ENCODE measurements at regions not wholly inside any gene's neighbourhood (a gene's known extent, or its start where the extent isn't known, plus 50 kb on each side); places are given as distances from the start of the nearest gene placed in this dataset.

DNA sequence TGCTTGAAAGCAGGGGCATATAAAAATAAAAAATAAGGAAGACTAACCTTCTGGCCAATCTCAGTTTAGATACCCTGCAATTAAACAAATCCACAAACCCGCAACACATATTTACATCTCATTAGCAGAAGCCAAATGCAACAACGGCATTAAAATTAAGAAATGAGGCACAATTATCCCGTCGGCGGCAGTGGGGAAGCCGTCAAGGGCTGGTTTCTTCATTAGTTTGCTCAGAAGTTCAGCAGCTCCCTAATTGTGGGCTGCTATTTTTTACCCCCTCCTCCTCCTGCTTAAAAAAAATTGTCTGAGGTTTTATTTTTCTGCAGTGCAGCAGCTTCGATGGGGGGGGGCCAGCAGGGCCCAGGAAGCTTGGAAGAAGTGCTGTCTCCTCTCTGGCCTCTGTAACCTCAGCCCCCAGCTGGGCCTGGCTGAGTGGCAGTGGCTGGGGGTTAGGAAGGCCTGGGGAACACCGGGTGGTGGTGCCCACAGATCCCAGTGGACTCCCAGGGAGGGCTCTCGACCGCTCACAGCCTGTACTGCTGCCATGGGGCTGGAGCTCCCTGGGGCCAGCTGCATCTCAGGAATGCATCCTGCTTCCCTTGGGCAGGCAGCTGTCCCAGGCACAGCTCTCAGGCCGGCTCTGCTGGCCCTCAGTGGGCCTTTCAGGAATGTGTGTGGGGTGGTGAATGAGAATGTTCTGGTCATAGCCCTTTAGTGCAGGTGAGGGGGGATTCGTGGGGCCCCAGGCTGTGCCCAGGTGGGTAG lies 148.7 kb upstream of the B3GAT1 start:
- TF ChIP-seq, protein P1, sequence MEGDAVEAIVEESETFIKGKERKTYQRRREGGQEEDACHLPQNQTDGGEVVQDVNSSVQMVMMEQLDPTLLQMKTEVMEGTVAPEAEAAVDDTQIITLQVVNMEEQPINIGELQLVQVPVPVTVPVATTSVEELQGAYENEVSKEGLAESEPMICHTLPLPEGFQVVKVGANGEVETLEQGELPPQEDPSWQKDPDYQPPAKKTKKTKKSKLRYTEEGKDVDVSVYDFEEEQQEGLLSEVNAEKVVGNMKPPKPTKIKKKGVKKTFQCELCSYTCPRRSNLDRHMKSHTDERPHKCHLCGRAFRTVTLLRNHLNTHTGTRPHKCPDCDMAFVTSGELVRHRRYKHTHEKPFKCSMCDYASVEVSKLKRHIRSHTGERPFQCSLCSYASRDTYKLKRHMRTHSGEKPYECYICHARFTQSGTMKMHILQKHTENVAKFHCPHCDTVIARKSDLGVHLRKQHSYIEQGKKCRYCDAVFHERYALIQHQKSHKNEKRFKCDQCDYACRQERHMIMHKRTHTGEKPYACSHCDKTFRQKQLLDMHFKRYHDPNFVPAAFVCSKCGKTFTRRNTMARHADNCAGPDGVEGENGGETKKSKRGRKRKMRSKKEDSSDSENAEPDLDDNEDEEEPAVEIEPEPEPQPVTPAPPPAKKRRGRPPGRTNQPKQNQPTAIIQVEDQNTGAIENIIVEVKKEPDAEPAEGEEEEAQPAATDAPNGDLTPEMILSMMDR (IDR thresholded peaks at IDR 0.05) = no peak
- TF ChIP-seq POLR2A (IDR thresholded peaks at IDR 0.05) = no peak

Measured in heart left ventricle (tissue), 13 donors.